Spinal cord (tissue), 10 donors: ENCODE measurements at regions not wholly inside any gene's neighbourhood (a gene's known extent, or its start where the extent isn't known, plus 50 kb on each side); places are given as distances from the start of the nearest gene placed in this dataset. TPM values are rescaled to one million over a fixed set of nuclear protein-coding genes. Genes with fewer than 3 reads are reported as not detected.
"Not testable (repeated sequence)": the region's sequence is repeated elsewhere in the genome, so short reads cannot be mapped to it uniquely, and the experiment has no call there.

Experiments
- DNase-seq, 6 donors: peaks; one replicate each; pipeline versions ENCODE4 v3.0.0 to v3.0.0-alpha.2; 2013 to 2015; ENCODE audit warnings: low spot score in 6 of 6, low read depth in 4 of 6
- H3K27ac ChIP-seq: one replicate; pipeline ENCODE4 v1.5.1; 2013; ENCODE audit warnings: low read depth, low read length, control low read depth
- H3K27me3 ChIP-seq: one replicate; pipeline ENCODE4 v1.6.1; 2013; ENCODE audit warnings: low read length; ENCODE audit not compliant: control insufficient read depth, insufficient read depth
- H3K36me3 ChIP-seq: one replicate; pipeline ENCODE4 v1.6.1; 2013; ENCODE audit warnings: low read length; ENCODE audit not compliant: control insufficient read depth, insufficient read depth
- H3K4me1 ChIP-seq: one replicate; pipeline ENCODE4 v1.6.1; 2013; ENCODE audit warnings: low read length; ENCODE audit not compliant: control insufficient read depth, insufficient read depth
- H3K4me3 ChIP-seq: one replicate; pipeline ENCODE4 v1.5.1; 2013; ENCODE audit warnings: low read depth, low read length, control low read depth
- H3K9me3 ChIP-seq: one replicate; pipeline ENCODE4 v1.6.1; 2013; ENCODE audit warnings: low read length; ENCODE audit not compliant: control insufficient read depth, insufficient read depth
- WGBS: methylation state at CpG from one replicate; pipeline ENCODE4 v1.1.5; 2013; ENCODE audit warnings: missing lambda C conversion rate; ENCODE audit not compliant: insufficient coverage; 5-methylcytosine and 5-hydroxymethylcytosine counted together
- small RNA-seq: library from RNA; depleted of rRNA; stranded (forward); fragments of <200 nt; gene quantifications from one replicate; pipeline ENCODE3, GENCODE V24; 2014; ENCODE audit warnings: low replicate concordance
- donor health status: healthy.

- not testable (repeated sequence) for DNase-seq, H3K4me1 ChIP-seq
- no CpG with 5 or more reads among the region's 5 CpGs for WGBS
These were observed 54.1 kb upstream of the NOTCH2NLA start for GRCh38 chr1:146282807-146283526.

GRCh38 chr1:146281522-146281921 lies 52.7 kb upstream of the NOTCH2NLA start:
- not testable (repeated sequence) for H3K4me3 ChIP-seq, H3K36me3 ChIP-seq, H3K27ac ChIP-seq, DNase-seq, H3K4me1 ChIP-seq, H3K9me3 ChIP-seq, H3K27me3 ChIP-seq
- WGBS, result no CpG with 5 or more reads among the region's 4 CpGs

More at GRCh38 chr1:146282807-146283526, 54.1 kb upstream of the NOTCH2NLA start:
- H3K9me3 ChIP-seq, H3K27me3 ChIP-seq, H3K4me3 ChIP-seq, H3K27ac ChIP-seq, H3K36me3 ChIP-seq: not testable (repeated sequence)

GRCh38 chr1:146278758-146279157 lies 49.9 kb upstream of the NOTCH2NLA start:
- not testable (repeated sequence) for H3K36me3 ChIP-seq, H3K9me3 ChIP-seq, H3K4me1 ChIP-seq, DNase-seq, H3K27ac ChIP-seq, H3K4me3 ChIP-seq, H3K27me3 ChIP-seq
- WGBS, result no CpG with 5 or more reads among the region's 2 CpGs

Small RNAs in the stretch of these regions (small RNA-seq; reads per million reads assigned to genes)
- gene RF00003, result 0.22 reads per million, percentile 11 among the genes with 10 or more reads in this experiment
- not detected for gene RF00619
- gene RNA5SP536, result not detected
- gene RNU6-1071P, result not detected
